Activated CD4-positive, alpha-beta memory T cell treated with anti-CD3 and anti-CD28 coated beads for 36 hours (primary cell): ENCODE measurements at regions not wholly inside any gene's neighbourhood (a gene's known extent, or its start where the extent isn't known, plus 50 kb on each side); places are given as distances from the start of the nearest gene placed in this dataset.

Experiments used
- CTCF ChIA-PET: fragments of 350-600 bp; sonication (Branson Sonifier 250); formaldehyde crosslinking; loops from one replicate; lab custom pipeline; 2021; ENCODE audit warnings: antibody characterized with exemption, inconsistent platforms; lab: Charles Lee
- POLR2A ChIA-PET: fragments of 350-600 bp; sonication (Branson Sonifier 250); formaldehyde crosslinking; loops from one replicate; lab custom pipeline; 2021; ENCODE audit warnings: antibody characterized with exemption; lab: Charles Lee
- DNase-seq: peaks from one replicate; pipeline ENCODE4 v3.0.0-alpha.2; 2020
- H3K27ac Mint-ChIP-seq: one replicate; pipeline ENCODE4 v1.8.0; 2021; ENCODE audit warnings: mixed read lengths
- H3K27me3 Mint-ChIP-seq: one replicate; pipeline ENCODE4 v1.8.0; 2021; ENCODE audit warnings: mixed read lengths
- H3K36me3 Mint-ChIP-seq: one replicate; pipeline ENCODE4 v1.8.0; 2021; ENCODE audit warnings: mixed read lengths
- H3K4me1 Mint-ChIP-seq: one replicate; pipeline ENCODE4 v1.8.0; 2021; ENCODE audit warnings: low read depth, mixed read lengths
- H3K4me3 Mint-ChIP-seq: one replicate; pipeline ENCODE4 v1.8.0; 2021; ENCODE audit warnings: mild to moderate bottlenecking, mixed read lengths
- H3K9me3 Mint-ChIP-seq: one replicate; pipeline ENCODE4 v1.8.0; 2021; ENCODE audit warnings: mixed read lengths
- intact Hi-C: fragments of 100-400 bp; cut with micrococcal nuclease; formaldehyde crosslinking; loops from one replicate; pipeline ENCODE4 v1.15.1; 2023

- H3K27me3 Mint-ChIP-seq = no peaks in the 10 kb centered on the region
- POLR2A ChIA-PET = no interaction called here
- H3K36me3 Mint-ChIP-seq = no peaks in the 10 kb centered on the region
- H3K9me3 Mint-ChIP-seq = peaks cover 13% of the 10 kb centered on the region
- CTCF ChIA-PET = no interaction called here
- intact Hi-C loops = no loop called here
- H3K4me1 Mint-ChIP-seq = no peaks in the 10 kb centered on the region
- H3K4me3 Mint-ChIP-seq = no peak overlapping the region
- no peak overlapping the region for H3K27ac Mint-ChIP-seq
- DNase-seq = no peak
Observed at GRCh38 chr20:7708112-7708511, 232.1 kb downstream of the HAO1 start.

- Mint-ChIP-seq H3K9me3 (peaks cover 13% of the 10 kb centered on the region), H3K27ac (no peak overlapping the region), H3K27me3 (no peaks in the 10 kb centered on the region), H3K4me3 (no peak overlapping the region), H3K36me3 (no peaks in the 10 kb centered on the region), H3K4me1 (no peaks in the 10 kb centered on the region)
- ChIA-PET CTCF (interaction anchor here (0.7 kb wide), 1 partner anchor 1371 kb away, joined by 3 read pairs; no protein-coding TSS in a partner anchor), POLR2A (no interaction called here)
- intact Hi-C loops = no loop called here
- no peak for DNase-seq
Observed at GRCh38 chr20:7708782-7709181, 231.5 kb downstream of the HAO1 start.

DNA sequence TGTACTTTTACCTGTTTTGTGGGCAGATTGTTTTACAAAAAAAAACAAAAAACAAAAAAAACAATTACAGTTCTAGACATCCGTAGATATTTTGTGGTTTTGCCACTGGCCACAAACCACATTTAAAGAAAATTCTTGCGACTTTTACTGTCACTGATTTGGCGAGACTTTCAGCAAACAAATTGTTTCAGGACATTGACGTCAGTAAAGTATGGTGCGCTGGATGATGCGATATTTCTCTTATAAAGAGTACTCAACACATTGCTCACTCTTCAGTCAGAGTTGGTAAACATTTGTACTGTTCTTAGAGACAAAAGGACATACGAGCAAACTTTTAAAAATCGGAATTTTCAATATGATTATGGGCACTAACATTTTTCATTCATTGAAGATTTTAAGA, 229.8 kb downstream of the HAO1 start:
- Mint-ChIP-seq H3K9me3 (peaks cover 10% of the 10 kb centered on the region), H3K4me3 (no peak overlapping the region), H3K36me3 (no peaks in the 10 kb centered on the region), H3K4me1 (no peaks in the 10 kb centered on the region), H3K27me3 (no peaks in the 10 kb centered on the region), H3K27ac (no peak overlapping the region)
- ChIA-PET POLR2A (no interaction called here), CTCF (no interaction called here)
- intact Hi-C loops = no loop called here
- no peak for DNase-seq

- no peaks in the 10 kb centered on the region for H3K4me1 Mint-ChIP-seq
- H3K4me3 Mint-ChIP-seq = no peak overlapping the region
- intact Hi-C loops = no loop called here
- ChIA-PET POLR2A (no interaction called here), CTCF (no interaction called here)
- no peak overlapping the region for H3K27ac Mint-ChIP-seq
- peaks cover 7% of the 10 kb centered on the region for H3K9me3 Mint-ChIP-seq
- H3K36me3 Mint-ChIP-seq = no peaks in the 10 kb centered on the region
- DNase-seq = no peak
- no peaks in the 10 kb centered on the region for H3K27me3 Mint-ChIP-seq
Observed at GRCh38 chr20:7712661-7713060, 227.6 kb downstream of the HAO1 start.

- Mint-ChIP-seq H3K4me1 (no peaks in the 10 kb centered on the region), H3K36me3 (no peaks in the 10 kb centered on the region), H3K9me3 (peaks cover 10% of the 10 kb centered on the region), H3K27ac (no peak overlapping the region), H3K27me3 (no peaks in the 10 kb centered on the region), H3K4me3 (no peak overlapping the region)
- intact Hi-C loops = no loop called here
- DNase-seq = no peak
- ChIA-PET CTCF (no interaction called here), POLR2A (no interaction called here)
Observed at GRCh38 chr20:7714549-7714948, 225.7 kb downstream of the HAO1 start.

GRCh38 chr20:7716286-7716972, 223.8 kb downstream of the HAO1 start:
- no peak overlapping the region for H3K4me3 Mint-ChIP-seq
- no peak for DNase-seq
- no peaks in the 10 kb centered on the region for H3K27me3 Mint-ChIP-seq
- H3K36me3 Mint-ChIP-seq = no peaks in the 10 kb centered on the region
- no peak overlapping the region for H3K27ac Mint-ChIP-seq
- peaks cover 7% of the 10 kb centered on the region for H3K9me3 Mint-ChIP-seq
- no peaks in the 10 kb centered on the region for H3K4me1 Mint-ChIP-seq
- POLR2A ChIA-PET = no interaction called here
- CTCF ChIA-PET = no interaction called here
- intact Hi-C loops = no loop called here

GRCh38 chr20:7722564-7722963, 217.7 kb downstream of the HAO1 start:
- Mint-ChIP-seq H3K4me1 (no peaks in the 10 kb centered on the region), H3K27me3 (no peaks in the 10 kb centered on the region), H3K9me3 (peaks cover 3% of the 10 kb centered on the region), H3K36me3 (no peaks in the 10 kb centered on the region), H3K27ac (no peak overlapping the region), H3K4me3 (no peak overlapping the region)
- DNase-seq = no peak
- ChIA-PET CTCF (no interaction called here), POLR2A (no interaction called here)
- intact Hi-C loops = no loop called here

DNA sequence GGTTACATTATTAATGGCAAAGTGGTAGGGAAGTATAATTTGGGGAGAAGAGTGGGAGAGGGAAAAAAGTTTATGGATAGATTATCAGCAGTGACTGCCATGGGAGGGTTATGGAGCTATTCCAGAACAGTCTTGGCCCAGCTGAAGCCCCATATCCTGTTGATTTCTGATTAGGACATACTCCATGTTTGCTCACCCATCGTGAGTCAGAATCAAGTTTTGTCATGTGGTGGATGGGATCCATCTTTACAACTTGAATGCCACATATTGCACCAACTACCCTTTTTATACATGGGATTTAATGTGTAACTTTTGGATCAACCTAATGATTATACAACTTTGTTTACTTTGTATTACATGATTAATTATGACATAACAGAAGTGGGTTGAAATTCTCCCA, 217.0 kb downstream of the HAO1 start:
- DNase-seq = no peak
- no peaks in the 10 kb centered on the region for H3K27me3 Mint-ChIP-seq
- no peaks in the 10 kb centered on the region for H3K36me3 Mint-ChIP-seq
- CTCF ChIA-PET = no interaction called here
- H3K27ac Mint-ChIP-seq = no peak overlapping the region
- POLR2A ChIA-PET = no interaction called here
- intact Hi-C loops = no loop called here
- no peak overlapping the region for H3K4me3 Mint-ChIP-seq
- H3K4me1 Mint-ChIP-seq = no peaks in the 10 kb centered on the region
- peaks cover 3% of the 10 kb centered on the region for H3K9me3 Mint-ChIP-seq

DNA sequence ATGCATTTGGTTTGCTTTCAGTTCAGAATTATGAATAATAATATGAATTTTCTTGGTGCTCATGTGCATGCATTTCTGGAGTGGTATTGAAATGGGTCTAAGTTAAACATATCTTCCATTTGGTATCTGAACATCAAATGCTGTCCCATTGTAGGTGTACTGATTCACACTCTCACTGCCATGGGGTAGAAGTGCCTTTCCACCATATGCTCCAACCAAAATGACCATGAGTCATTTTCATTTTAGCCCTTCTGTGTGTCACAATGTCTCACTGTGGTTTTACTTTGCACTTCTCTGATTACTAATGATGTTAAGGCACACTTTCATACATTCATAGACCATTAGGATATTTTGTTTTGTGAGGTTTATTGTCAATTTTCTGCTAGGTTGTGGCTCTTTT, 211.9 kb downstream of the HAO1 start:
- Mint-ChIP-seq H3K4me3 (no peak overlapping the region), H3K36me3 (no peaks in the 10 kb centered on the region), H3K9me3 (no peaks in the 10 kb centered on the region), H3K4me1 (no peaks in the 10 kb centered on the region), H3K27me3 (no peaks in the 10 kb centered on the region), H3K27ac (no peak overlapping the region)
- intact Hi-C loops = no loop called here
- no peak for DNase-seq
- ChIA-PET CTCF (no interaction called here), POLR2A (no interaction called here)

GRCh38 chr20:7734216-7734615, 206.0 kb downstream of the HAO1 start:
- ChIA-PET POLR2A (no interaction called here), CTCF (no interaction called here)
- H3K4me3 Mint-ChIP-seq = no peak overlapping the region
- H3K36me3 Mint-ChIP-seq = no peaks in the 10 kb centered on the region
- no peak for DNase-seq
- H3K4me1 Mint-ChIP-seq = no peaks in the 10 kb centered on the region
- no peaks in the 10 kb centered on the region for H3K9me3 Mint-ChIP-seq
- no peak overlapping the region for H3K27ac Mint-ChIP-seq
- no peaks in the 10 kb centered on the region for H3K27me3 Mint-ChIP-seq
- intact Hi-C loops = no loop called here

- no peaks in the 10 kb centered on the region for H3K9me3 Mint-ChIP-seq
- ChIA-PET POLR2A (no interaction called here), CTCF (no interaction called here)
- H3K4me1 Mint-ChIP-seq = no peaks in the 10 kb centered on the region
- no peak overlapping the region for H3K4me3 Mint-ChIP-seq
- H3K27me3 Mint-ChIP-seq = no peaks in the 10 kb centered on the region
- H3K36me3 Mint-ChIP-seq = no peaks in the 10 kb centered on the region
- no peak overlapping the region for H3K27ac Mint-ChIP-seq
- intact Hi-C loops = no loop called here
- DNase-seq = no peak
Observed at GRCh38 chr20:7736336-7736735, 203.9 kb downstream of the HAO1 start.

GRCh38 chr20:7741866-7742265, 198.4 kb downstream of the HAO1 start:
- DNase-seq = no peak
- Mint-ChIP-seq H3K4me3 (no peak overlapping the region), H3K9me3 (peaks cover 5% of the 10 kb centered on the region), H3K36me3 (no peaks in the 10 kb centered on the region), H3K4me1 (no peaks in the 10 kb centered on the region), H3K27ac (no peak overlapping the region), H3K27me3 (no peaks in the 10 kb centered on the region)
- intact Hi-C loops = no loop called here
- CTCF ChIA-PET = no interaction called here
- POLR2A ChIA-PET = no interaction called here

DNA sequence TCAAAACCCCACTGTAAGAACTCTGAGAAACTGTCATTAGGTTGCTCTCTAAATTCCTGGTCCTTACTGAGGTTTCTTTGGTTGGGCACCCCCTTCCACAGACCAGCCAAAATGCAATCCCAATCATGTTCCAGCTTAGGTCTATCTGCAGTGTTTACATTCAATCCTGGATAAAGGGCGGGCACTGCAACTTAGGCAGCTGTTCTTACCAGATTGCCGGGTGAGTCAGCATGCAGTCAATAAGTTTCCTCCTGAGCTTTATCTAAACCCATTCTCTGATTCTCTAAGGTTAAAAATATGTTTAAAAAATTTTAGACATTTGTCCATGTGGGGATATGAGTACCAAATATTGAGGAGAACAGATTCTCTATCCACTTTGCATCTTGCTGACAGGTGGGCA, 197.8 kb downstream of the HAO1 start:
- DNase-seq = no peak
- POLR2A ChIA-PET = no interaction called here
- H3K27me3 Mint-ChIP-seq = no peaks in the 10 kb centered on the region
- CTCF ChIA-PET = no interaction called here
- no peak overlapping the region for H3K27ac Mint-ChIP-seq
- peaks cover 5% of the 10 kb centered on the region for H3K9me3 Mint-ChIP-seq
- no peaks in the 10 kb centered on the region for H3K4me1 Mint-ChIP-seq
- H3K4me3 Mint-ChIP-seq = no peak overlapping the region
- no peaks in the 10 kb centered on the region for H3K36me3 Mint-ChIP-seq
- intact Hi-C loops = no loop called here
